HepG2 (cell line): ENCODE measurements at regions not wholly inside any gene's neighbourhood (a gene's known extent, or its start where the extent isn't known, plus 50 kb on each side); places are given as distances from the start of the nearest gene placed in this dataset.

ENCODE experiments used
- ATAC-seq: fragments of 200-7000 bp; cut with Tn5 transposase; 3 replicates; pipeline ENCODE4 v1.9.1; 2020; ENCODE audit warnings: mild to moderate bottlenecking, moderate library complexity
- BruUV-seq: library from RNA; stranded (reverse); fragments of 400-500 nt; replicated peaks from 2 replicates; lab custom pipeline; 2021; lab: Mats Ljungman, UMichigan
- CTCF ChIA-PET: fragments of 300-600 bp; formaldehyde crosslinking; extraction: SDS; loops from one replicate; lab custom pipeline; 2021; ENCODE audit warnings: low total read pairs, inconsistent platforms, low intra/inter-chr PET ratio; lab: Yijun Ruan, JAX
- POLR2A ChIA-PET: fragments of 350-600 bp; sonication (Branson Sonifier 250); formaldehyde crosslinking; loops from one replicate; lab custom pipeline; 2020; ENCODE audit warnings: antibody characterized with exemption, inconsistent platforms; lab: Yijun Ruan, JAX
- DNase-seq: peaks from one replicate; pipeline ENCODE4 v3.0.0-alpha.2; 2015; ENCODE audit warnings: low spot score
- FAIRE-seq: peaks from 3 replicates; lab custom pipeline; 2011; peaks lifted over from hg19 to GRCh38; lab: Jason Lieb, UNC
- H2AFZ ChIP-seq: one replicate; pipeline ENCODE4 v1.6.1; 2011; ENCODE audit warnings: low read length, inconsistent platforms
- H3K27ac ChIP-seq: fragments of 300-600 bp; 3 replicates; pipeline ENCODE4 v1.8.0; 2011; ENCODE audit warnings: mixed run types, mild to moderate bottlenecking, mixed read lengths, low read length, inconsistent platforms; ENCODE audit not compliant: insufficient read depth; ENCODE audit errors: extremely low read length
- H3K27me3 ChIP-seq, 2 experiments: fragments of 200-600 bp in 1 of 2; 2 replicates in 1 of 2; 3 replicates in 1 of 2; pipeline versions ENCODE4 v1.6.0 to v1.8.0; 2011; ENCODE audit warnings: low read length in 2 of 2, mild to moderate bottlenecking in 2 of 2, moderate library complexity in 2 of 2, inconsistent platforms in 1 of 2; ENCODE audit not compliant: insufficient read depth in 2 of 2, control insufficient read depth in 1 of 2
- H3K36me3 ChIP-seq, 2 experiments: fragments of 200-600 bp in 1 of 2; replicated peaks in 1 of 2; 2 replicates in 1 of 2; 3 replicates in 1 of 2; pipeline versions ENCODE4 v1.5.1 to v1.8.0; 2011; ENCODE audit warnings: low read length in 2 of 2, inconsistent platforms in 1 of 2; ENCODE audit not compliant: insufficient read depth in 2 of 2, control insufficient read depth in 1 of 2
- H3K4me1 ChIP-seq: 2 replicates; pipeline ENCODE4 v1.5.1; 2012; ENCODE audit warnings: low read length, inconsistent platforms; ENCODE audit not compliant: insufficient read depth
- H3K4me2 ChIP-seq: 2 replicates; pipeline ENCODE4 v1.6.0; 2011; ENCODE audit warnings: low read depth, low read length, inconsistent platforms
- H3K4me3 ChIP-seq, 3 experiments: fragments of 200-600 bp in 1 of 3; sonication (generic), shearing (Covaris generic) in 1 of 3; replicated peaks in 1 of 3; 2 replicates each; pipeline ENCODE4 v1.5.1; 2011 to 2016; ENCODE audit warnings: low read length in 3 of 3, inconsistent platforms in 2 of 3, low read depth in 2 of 3, mild to moderate bottlenecking in 2 of 3, control low read depth in 1 of 3, mixed read lengths in 1 of 3; ENCODE audit not compliant: insufficient read depth in 1 of 3
- H3K79me2 ChIP-seq: one replicate; pipeline ENCODE4 v1.6.1; 2011; ENCODE audit warnings: low read length, inconsistent platforms; ENCODE audit not compliant: insufficient read depth
- H3K9ac ChIP-seq: 2 replicates; pipeline ENCODE4 v1.6.0; 2011; ENCODE audit warnings: mild to moderate bottlenecking, low read depth, low read length, inconsistent platforms; ENCODE audit not compliant: insufficient read depth
- H3K9me3 ChIP-seq: 2 replicates; pipeline ENCODE4 v1.5.1; 2012; ENCODE audit warnings: mild to moderate bottlenecking, low read length
- H4K20me1 ChIP-seq: 2 replicates; pipeline ENCODE4 v1.6.0; 2011; ENCODE audit warnings: inconsistent platforms, mild to moderate bottlenecking, low read length, moderate library complexity; ENCODE audit not compliant: insufficient read depth
- CENPX ChIP-seq: sonication (generic); formaldehyde crosslinking; IDR thresholded peaks from 2 replicates; pipeline ENCODE4 v1.9.0; 2021; ENCODE audit warnings: mild to moderate bottlenecking, missing genetic modification reagents, moderate library complexity
- DMAP1 ChIP-seq: IDR thresholded peaks from 2 replicates; pipeline ENCODE4 v1.6.1; 2016
- GPN1 ChIP-seq: sonication (generic); formaldehyde crosslinking; IDR thresholded peaks from 2 replicates; pipeline ENCODE4 v1.5.1; 2020; ENCODE audit warnings: missing genetic modification reagents, borderline replicate concordance
- HIC2 ChIP-seq: sonication (generic); formaldehyde crosslinking; IDR thresholded peaks from 2 replicates; pipeline ENCODE4 v1.9.0; 2022; ENCODE audit warnings: low read depth, missing genetic modification reagents
- KDM2A ChIP-seq: sonication (generic); formaldehyde crosslinking; IDR thresholded peaks from 2 replicates; pipeline ENCODE4 v1.4.0; 2020; ENCODE audit warnings: low read depth, missing genetic modification reagents, borderline replicate concordance
- KLF9 ChIP-seq: IDR thresholded peaks from 2 replicates; pipeline ENCODE4 v1.6.1; 2016; ENCODE audit warnings: low read depth
- MED1 ChIP-seq: sonication (generic); formaldehyde crosslinking; IDR thresholded peaks from 2 replicates; pipeline ENCODE4 v1.4.0; 2020; ENCODE audit warnings: missing genetic modification reagents
- NR0B2 ChIP-seq: sonication (generic); formaldehyde crosslinking; IDR thresholded peaks from 2 replicates; pipeline ENCODE4 v1.4.0; 2020; ENCODE audit warnings: mild to moderate bottlenecking, missing genetic modification reagents
- POLR2AphosphoS5 ChIP-seq: IDR thresholded peaks from 2 replicates; pipeline ENCODE4 v1.6.1; 2012; ENCODE audit warnings: low read depth, low read length
- SUZ12 ChIP-seq: fragments of 150-350 bp; IDR thresholded peaks from 2 replicates; pipeline ENCODE4 v1.6.1; 2014; ENCODE audit warnings: low read depth, low read length
- TGIF2 ChIP-seq: IDR thresholded peaks from 2 replicates; pipeline ENCODE4 v1.6.1; 2016; ENCODE audit warnings: control low read depth, missing compliant biosample characterization
- THAP7 ChIP-seq: sonication (generic); formaldehyde crosslinking; IDR thresholded peaks from 2 replicates; pipeline ENCODE4 v1.8.1; 2023; ENCODE audit warnings: mild to moderate bottlenecking, missing genetic modification reagents
- XRCC5 ChIP-seq: fragments of 200-400 bp; formaldehyde crosslinking; optimal IDR thresholded peaks from 2 replicates; pipeline ENCODE3; 2017; ENCODE audit warnings: mild to moderate bottlenecking, low read length
- ZNF333 ChIP-seq: sonication (generic); formaldehyde crosslinking; IDR thresholded peaks from 2 replicates; pipeline ENCODE4 v1.4.0; 2020; ENCODE audit warnings: mild to moderate bottlenecking, missing genetic modification reagents, borderline replicate concordance
- ZNF574 ChIP-seq: sonication (generic); formaldehyde crosslinking; IDR thresholded peaks from 2 replicates; pipeline ENCODE4 v1.4.0; 2020; ENCODE audit warnings: missing genetic modification reagents
- ZNF652 ChIP-seq: IDR thresholded peaks from 2 replicates; pipeline ENCODE4 v1.6.1; 2016; ENCODE audit warnings: low read depth, borderline replicate concordance
- WGBS: methylation state at CpG from one replicate; pipeline ENCODE4 v1.1.6; 2017; ENCODE audit warnings: low lambda C conversion rate; 5-methylcytosine and 5-hydroxymethylcytosine counted together
- in situ Hi-C: cut with HindIII; loops from 2 replicates; pipeline ENCODE4 v1.10.0; 2017; ENCODE audit warnings: low pct_unique_long_range_greater_than_20kb; ENCODE audit not compliant: extremely low pct_ligation_motif_present
- intact Hi-C: fragments of 100-400 bp; cut with micrococcal nuclease; formaldehyde crosslinking; loops from one replicate; pipeline ENCODE4 v1.10.0; 2022; ENCODE audit not compliant: unreplicated experiment

GRCh38 chr10:130958003-130958402 lies 353.5 kb downstream of the TCERG1L start (continued):
- TF ChIP-seq CENPX (no peak), POLR2AphosphoS5 (no peak), SUZ12 (no peak), HIC2 (CRISPR knock-in tag) (no peak), XRCC5 (no peak)

GRCh38 chr10:130958981-130959751 lies 352.4 kb downstream of the TCERG1L start:
- in situ Hi-C loops, result no loop called here
- TF ChIP-seq KLF9 (no peak), DMAP1 (CRISPR knock-in tag) (no peak), ZNF652 (CRISPR knock-in tag) (no peak), ZNF574 (no peak), ZNF333 (CRISPR knock-in tag) (no peak), TGIF2 (no peak), GPN1 (CRISPR knock-in tag) (no peak), NR0B2 (CRISPR knock-in tag) (no peak), THAP7 (CRISPR knock-in tag) (no peak), KDM2A (CRISPR knock-in tag) (no peak), MED1 (CRISPR knock-in tag) (no peak)

More at GRCh38 chr10:130958981-130959751, 352.4 kb downstream of the TCERG1L start:
- Histone ChIP-seq H3K9ac (no peak overlapping the region), H3K4me2 (no peak overlapping the region), H4K20me1 (no peaks in the 10 kb centered on the region), H3K4me3 (no peak overlapping the region), H2AFZ (no peak overlapping the region), H3K36me3 (no peaks in the 10 kb centered on the region), H3K27me3 (peaks cover 3 to 19% of the 10 kb centered on the region in 2 experiments; a peak in 2 of 5 replicates), H3K79me2 (no peaks in the 10 kb centered on the region), H3K9me3 (no peaks in the 10 kb centered on the region), H3K4me1 (no peaks in the 10 kb centered on the region), H3K27ac (no peak overlapping the region)
- no TSS peak for BruUV-seq
- ChIA-PET POLR2A (no interaction called here), CTCF (no interaction called here)
- WGBS, result 23% methylated on average over 8 of the region's 16 CpGs
- ATAC-seq (no peak), FAIRE-seq (no peak), DNase-seq (no peak)
- intact Hi-C loops, result no loop called here
